ENCODE measurements at regions not wholly inside any gene's neighbourhood (a gene's known extent, or its start where the extent isn't known, plus 50 kb on each side); places are given as distances from the start of the nearest gene placed in this dataset.
"Not testable (repeated sequence)": the region's sequence is repeated elsewhere in the genome, so short reads cannot be mapped to it uniquely, and the experiment has no call there.

DNA sequence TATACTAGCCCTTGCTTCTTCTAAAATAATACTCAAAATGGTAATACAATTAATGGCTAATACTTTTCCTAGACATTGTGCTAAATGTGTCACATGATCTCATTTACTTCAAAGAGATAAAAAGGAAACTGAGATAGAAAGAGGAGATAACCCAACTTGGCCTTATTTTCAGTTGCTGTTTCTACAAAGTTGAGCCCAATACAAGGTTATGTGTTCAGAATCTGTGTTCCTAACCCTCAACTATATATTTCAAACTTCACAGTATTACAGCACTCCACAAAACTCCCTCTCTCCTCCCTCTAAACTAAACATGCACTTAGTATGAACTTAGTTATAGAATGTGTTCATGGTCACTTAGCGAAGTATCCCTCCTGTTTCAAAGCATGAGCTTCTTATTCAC lies 277.9 kb downstream of the CCER1 start:
- no peak for DNase-seq (ENCODE audit: low read depth, low spot score)
- Histone ChIP-seq H3K9ac (ENCODE audit: insufficient read length) (no peak overlapping the region), H3K4me3 (0 out of 2 replicates have a peak overlapping the region, but pooled peaks have one; percentile 10), H3K36me3 (ENCODE audit: insufficient read depth, low read length) (no peaks in the 10 kb centered on the region), H3K27ac (0 out of 2 replicates have a peak overlapping the region, but pooled peaks have one; percentile 5), H3K9me3 (ENCODE audit: low read depth, low read length) (no peaks in the 10 kb centered on the region)
- TF ChIP-seq POLR2AphosphoS5 (IDR thresholded peaks at IDR 0.05; ENCODE audit: borderline replicate concordance, low read depth, low read length) (no peak), EZH2 (IDR thresholded peaks at IDR 0.05) (no peak), FOXP2 (optimal IDR thresholded peaks at IDR 0.05; ENCODE audit: control extremely low read depth, extremely low read length, insufficient read depth) (no peak)

DNA sequence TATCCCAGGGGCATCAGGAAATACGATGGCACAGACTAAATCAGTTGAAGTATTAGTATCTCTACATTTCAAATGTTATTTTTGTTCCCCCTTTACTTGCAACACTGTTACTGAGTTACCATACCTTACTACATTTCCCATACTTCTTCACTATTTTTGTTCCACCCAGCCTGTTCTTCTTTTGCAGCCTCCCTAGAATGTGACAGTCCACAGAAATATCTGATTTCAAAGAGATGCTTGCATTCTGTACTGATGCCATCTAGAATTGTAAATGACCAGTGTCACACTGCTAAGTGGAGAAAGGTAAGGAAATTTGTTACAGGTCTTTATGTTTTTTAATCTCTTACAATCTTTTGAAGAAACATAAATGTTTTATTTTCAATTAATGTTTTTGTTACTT lies 279.9 kb downstream of the CCER1 start:
- no peaks in the 10 kb centered on the region for H3K9me3 ChIP-seq (ENCODE audit: low read depth, low read length)
- no peak overlapping the region for H3K4me3 ChIP-seq
- H3K36me3 ChIP-seq (ENCODE audit: insufficient read depth, low read length): no peaks in the 10 kb centered on the region
- no peak overlapping the region for H3K27ac ChIP-seq
- TF ChIP-seq POLR2AphosphoS5 (IDR thresholded peaks at IDR 0.05; ENCODE audit: borderline replicate concordance, low read depth, low read length) (no peak), FOXP2 (optimal IDR thresholded peaks at IDR 0.05; ENCODE audit: control extremely low read depth, extremely low read length, insufficient read depth) (no peak), EZH2 (IDR thresholded peaks at IDR 0.05) (no peak)
- no peak overlapping the region for H3K9ac ChIP-seq (ENCODE audit: insufficient read length)
- no peak for DNase-seq (ENCODE audit: low read depth, low spot score)

DNA sequence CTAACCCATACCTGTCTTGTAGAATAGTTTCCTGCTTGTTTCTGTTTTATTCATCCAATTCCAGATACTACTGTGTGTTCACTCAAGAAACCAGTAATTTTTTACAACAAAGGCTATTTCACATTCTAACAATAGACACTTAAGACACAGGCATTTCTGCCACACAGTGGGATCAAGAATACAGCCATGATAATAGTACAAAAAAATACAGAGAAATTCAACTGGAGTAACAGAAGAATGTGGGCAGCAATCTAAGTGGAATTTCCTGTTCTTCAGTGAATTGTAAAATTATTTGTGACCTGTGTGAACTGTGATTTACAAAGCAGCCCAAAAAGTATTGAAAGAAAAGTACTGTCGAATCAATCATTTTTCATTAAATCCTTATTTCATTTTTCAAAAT lies 282.9 kb downstream of the CCER1 start:
- no peak overlapping the region for H3K4me3 ChIP-seq
- H3K36me3 ChIP-seq (ENCODE audit: insufficient read depth, low read length): no peaks in the 10 kb centered on the region
- no peak for TF ChIP-seq POLR2AphosphoS5 (IDR thresholded peaks at IDR 0.05; ENCODE audit: borderline replicate concordance, low read depth, low read length)
- TF ChIP-seq EZH2 (IDR thresholded peaks at IDR 0.05): no peak
- TF ChIP-seq FOXP2 (optimal IDR thresholded peaks at IDR 0.05; ENCODE audit: control extremely low read depth, extremely low read length, insufficient read depth): no peak
- DNase-seq (ENCODE audit: low read depth, low spot score): no peak
- H3K27ac ChIP-seq: no peak overlapping the region
- no peaks in the 10 kb centered on the region for H3K9me3 ChIP-seq (ENCODE audit: low read depth, low read length)
- no peak overlapping the region for H3K9ac ChIP-seq (ENCODE audit: insufficient read length)

DNA sequence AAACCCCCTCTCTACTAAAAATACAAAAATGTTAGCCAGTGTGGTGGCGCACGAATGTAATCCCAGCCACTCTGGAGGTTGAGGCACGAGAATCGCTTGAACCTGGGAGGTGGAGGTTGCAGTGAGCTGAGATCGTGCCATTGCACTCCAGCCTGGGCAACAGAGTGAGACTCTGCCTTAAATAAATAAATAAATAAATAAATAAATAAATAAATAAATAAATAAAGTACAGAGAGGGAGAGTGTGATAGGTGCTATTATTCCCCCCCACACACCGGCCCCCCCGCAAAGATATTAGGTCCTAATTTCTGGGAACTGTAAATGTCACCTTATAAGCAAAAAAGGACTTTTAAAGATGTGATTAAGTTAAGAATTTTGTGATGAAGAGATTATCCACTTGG lies 291.0 kb downstream of the CCER1 start:
- H3K27ac ChIP-seq; H3K4me3 ChIP-seq; H3K36me3 ChIP-seq (ENCODE audit: insufficient read depth, low read length); H3K9ac ChIP-seq (ENCODE audit: insufficient read length); H3K9me3 ChIP-seq (ENCODE audit: low read depth, low read length); DNase-seq (ENCODE audit: low read depth, low spot score): not testable (repeated sequence)

DNA sequence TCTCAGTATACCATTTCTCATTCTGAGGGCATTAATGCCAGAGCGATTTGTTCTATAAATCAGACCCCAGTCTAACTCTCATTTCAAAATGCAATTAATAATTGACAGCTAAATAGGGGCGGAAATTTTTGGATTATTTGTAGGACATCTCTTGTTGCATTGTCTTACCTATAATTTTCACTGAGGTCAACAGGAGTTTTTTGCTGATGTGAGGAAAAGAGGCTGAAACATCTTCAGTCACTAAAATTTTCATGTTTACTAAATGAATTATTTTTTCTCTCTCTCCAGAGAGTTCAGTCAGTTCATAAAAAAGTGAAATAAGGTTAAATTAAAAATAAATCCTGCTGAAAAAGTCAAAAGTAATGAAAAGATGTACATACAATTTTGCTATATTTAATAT lies 295.9 kb downstream of the CCER1 start:
- TF ChIP-seq EZH2 (IDR thresholded peaks at IDR 0.05): no peak
- Histone ChIP-seq H3K9ac (ENCODE audit: insufficient read length) (no peak overlapping the region), H3K9me3 (ENCODE audit: low read depth, low read length) (no peaks in the 10 kb centered on the region), H3K4me3 (no peak overlapping the region), H3K36me3 (ENCODE audit: insufficient read depth, low read length) (no peaks in the 10 kb centered on the region), H3K27ac (no peak overlapping the region)
- DNase-seq (ENCODE audit: low read depth, low spot score): no peak

DNA sequence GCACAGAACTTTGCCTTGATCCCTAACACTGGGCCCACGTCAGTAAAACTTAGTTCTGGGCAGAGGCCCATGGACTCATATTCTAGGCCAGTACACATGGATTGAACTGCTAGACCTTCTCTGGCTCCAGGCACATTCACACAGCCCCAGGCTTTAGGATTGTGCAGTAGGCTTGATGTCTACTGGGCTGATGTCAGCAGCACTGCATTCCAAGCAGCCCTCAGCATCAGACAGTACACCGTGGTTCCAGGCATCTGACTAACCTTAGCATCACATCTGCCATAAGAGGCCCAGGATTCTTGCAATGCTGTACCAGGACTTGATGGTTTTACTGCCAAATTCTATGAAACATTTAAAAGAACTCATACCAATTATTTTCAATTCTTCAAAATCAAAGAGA lies 301.9 kb downstream of the CCER1 start:
- no peaks in the 10 kb centered on the region for H3K9me3 ChIP-seq (ENCODE audit: low read depth, low read length)
- no peak for TF ChIP-seq POLR2AphosphoS5 (IDR thresholded peaks at IDR 0.05; ENCODE audit: borderline replicate concordance, low read depth, low read length)
- no peak for TF ChIP-seq EZH2 (IDR thresholded peaks at IDR 0.05)
- TF ChIP-seq FOXP2 (optimal IDR thresholded peaks at IDR 0.05; ENCODE audit: control extremely low read depth, extremely low read length, insufficient read depth): no peak
- no peak for DNase-seq (ENCODE audit: low read depth, low spot score)
- H3K27ac ChIP-seq: no peak overlapping the region
- no peaks in the 10 kb centered on the region for H3K36me3 ChIP-seq (ENCODE audit: insufficient read depth, low read length)
- no peak overlapping the region for H3K4me3 ChIP-seq
- H3K9ac ChIP-seq (ENCODE audit: insufficient read length): no peak overlapping the region

DNA sequence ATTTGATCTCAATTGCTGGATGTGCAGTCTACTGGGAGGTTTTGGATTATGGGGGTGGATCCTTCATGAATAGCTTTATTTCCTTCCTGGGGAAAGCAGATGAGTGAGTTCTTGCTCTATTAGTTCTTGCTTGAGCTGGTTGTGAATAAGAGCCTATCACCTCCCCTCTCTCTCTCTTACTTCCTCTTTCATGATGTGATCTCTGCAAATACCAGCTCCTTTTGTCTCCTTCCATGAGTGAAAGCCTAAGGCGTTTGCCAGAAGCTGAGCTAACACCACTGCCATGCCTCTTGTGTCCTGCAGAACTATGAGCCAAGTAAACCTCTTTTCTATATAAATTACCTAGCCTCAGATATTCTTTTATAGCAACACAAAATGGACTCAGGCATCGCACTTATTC lies 302.7 kb downstream of the CCER1 start:
- no peaks in the 10 kb centered on the region for H3K9me3 ChIP-seq (ENCODE audit: low read depth, low read length)
- H3K27ac ChIP-seq: no peak overlapping the region
- no peak overlapping the region for H3K9ac ChIP-seq (ENCODE audit: insufficient read length)
- no peak for DNase-seq (ENCODE audit: low read depth, low spot score)
- no peak overlapping the region for H3K4me3 ChIP-seq
- no peaks in the 10 kb centered on the region for H3K36me3 ChIP-seq (ENCODE audit: insufficient read depth, low read length)
- TF ChIP-seq FOXP2 (optimal IDR thresholded peaks at IDR 0.05; ENCODE audit: control extremely low read depth, extremely low read length, insufficient read depth) (no peak), EZH2 (IDR thresholded peaks at IDR 0.05) (no peak), POLR2AphosphoS5 (IDR thresholded peaks at IDR 0.05; ENCODE audit: borderline replicate concordance, low read depth, low read length) (no peak)

DNA sequence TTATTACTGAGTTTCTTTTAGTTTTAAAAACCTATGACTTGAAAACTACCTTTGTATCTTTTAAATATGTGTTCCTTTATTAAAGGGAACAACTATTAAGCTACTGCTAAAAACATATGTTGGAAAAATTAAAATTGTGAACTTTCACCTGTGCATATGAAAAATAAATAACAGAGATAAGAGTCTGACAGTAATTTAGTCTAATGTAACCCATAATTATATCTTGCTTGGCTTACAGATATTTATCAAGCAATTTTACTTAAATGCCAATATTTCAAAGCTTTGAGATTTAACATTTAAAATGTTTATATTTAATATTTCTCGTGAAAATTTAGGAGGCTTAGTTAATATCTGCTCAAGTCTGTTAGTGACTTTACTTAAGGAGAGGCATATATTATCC lies 309.8 kb downstream of the CCER1 start:
- H3K4me3 ChIP-seq: no peak overlapping the region
- H3K27ac ChIP-seq: no peak overlapping the region
- no peak overlapping the region for H3K9ac ChIP-seq (ENCODE audit: insufficient read length)
- H3K9me3 ChIP-seq (ENCODE audit: low read depth, low read length): no peaks in the 10 kb centered on the region
- TF ChIP-seq POLR2AphosphoS5 (IDR thresholded peaks at IDR 0.05; ENCODE audit: borderline replicate concordance, low read depth, low read length) (no peak), EZH2 (IDR thresholded peaks at IDR 0.05) (no peak), FOXP2 (optimal IDR thresholded peaks at IDR 0.05; ENCODE audit: control extremely low read depth, extremely low read length, insufficient read depth) (no peak)
- no peaks in the 10 kb centered on the region for H3K36me3 ChIP-seq (ENCODE audit: insufficient read depth, low read length)
- no peak for DNase-seq (ENCODE audit: low read depth, low spot score)

DNA sequence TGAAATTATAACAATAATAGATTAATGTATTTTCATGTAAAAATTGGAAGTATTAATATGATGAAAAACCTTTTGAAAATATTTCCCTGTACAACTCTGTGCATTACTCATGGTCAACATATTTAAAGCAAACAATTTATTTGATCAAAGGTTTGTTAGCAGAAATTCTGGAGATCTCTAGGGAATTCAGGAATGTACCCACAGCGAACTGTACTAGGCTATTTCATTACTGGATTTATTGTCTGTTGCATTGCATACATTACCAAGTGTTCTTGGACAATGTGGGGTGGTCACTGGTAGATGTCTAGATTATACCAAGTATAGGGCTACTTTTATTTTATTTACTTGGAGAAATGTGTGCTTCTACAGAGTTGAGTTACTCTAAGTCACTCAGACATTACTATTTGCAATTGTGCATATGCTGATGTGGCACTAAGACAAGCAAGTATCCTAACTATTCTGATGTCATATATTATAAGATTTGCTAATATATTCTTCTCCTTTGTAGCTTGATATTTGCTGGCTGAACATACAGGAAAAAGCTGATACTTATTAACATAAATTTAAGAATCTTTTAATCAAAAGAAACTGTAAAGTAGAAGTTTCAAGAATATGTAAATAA lies 323.3 kb downstream of the CCER1 start:
- TF ChIP-seq FOXP2 (optimal IDR thresholded peaks at IDR 0.05; ENCODE audit: control extremely low read depth, extremely low read length, insufficient read depth) (no peak), EZH2 (IDR thresholded peaks at IDR 0.05) (no peak), POLR2AphosphoS5 (IDR thresholded peaks at IDR 0.05; ENCODE audit: borderline replicate concordance, low read depth, low read length) (no peak)
- no peaks in the 10 kb centered on the region for H3K9me3 ChIP-seq (ENCODE audit: low read depth, low read length)
- no peak overlapping the region for H3K4me3 ChIP-seq
- no peak for DNase-seq (ENCODE audit: low read depth, low spot score)
- H3K36me3 ChIP-seq (ENCODE audit: insufficient read depth, low read length): no peaks in the 10 kb centered on the region
- peak overlapping the region; percentile 60 for H3K27ac ChIP-seq
- H3K9ac ChIP-seq (ENCODE audit: insufficient read length): no peak overlapping the region
